Esophagus mucosa (tissue), 1 donor: ENCODE measurements at regions not wholly inside any gene's neighbourhood (a gene's known extent, or its start where the extent isn't known, plus 50 kb on each side); places are given as distances from the start of the nearest gene placed in this dataset.
A peak's percentile ranks its signal among the peaks of the same experiment; 100 is the strongest.
"Not testable (repeated sequence)": the region's sequence is repeated elsewhere in the genome, so short reads cannot be mapped to it uniquely, and the experiment has no call there.

ENCODE experiments used
- ATAC-seq: fragments of 200-7000 bp; cut with Tn5 transposase; one replicate; pipeline ENCODE4 v1.9.1; 2020
- donor health status: DM: yes; HTN: yes; CAD: no.

DNA sequence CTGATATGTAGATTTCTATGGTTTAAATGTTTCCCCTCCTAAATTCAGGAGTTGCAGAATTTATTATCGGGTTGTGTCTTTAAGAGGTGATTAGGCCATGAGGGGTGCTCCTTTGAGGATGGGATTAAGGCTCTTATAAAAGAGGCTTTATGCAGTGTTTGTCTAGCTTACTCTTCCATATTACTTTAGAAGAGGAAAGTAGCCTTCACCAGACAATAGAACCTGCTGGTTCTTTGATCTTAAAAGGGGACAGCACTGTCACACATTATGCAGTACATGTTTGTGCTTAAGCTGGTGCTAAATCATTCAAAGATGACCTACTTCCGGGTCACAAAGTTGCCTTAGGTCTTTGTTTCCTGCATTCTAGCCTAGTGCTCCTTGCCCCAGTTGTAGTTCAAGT lies 81.0 kb downstream of the CPXCR1 start:
- ATAC-seq: no peak

- ATAC-seq: no peak
Measured at GRCh38 chrX:88830111-88830510, 83.1 kb downstream of the CPXCR1 start.

DNA sequence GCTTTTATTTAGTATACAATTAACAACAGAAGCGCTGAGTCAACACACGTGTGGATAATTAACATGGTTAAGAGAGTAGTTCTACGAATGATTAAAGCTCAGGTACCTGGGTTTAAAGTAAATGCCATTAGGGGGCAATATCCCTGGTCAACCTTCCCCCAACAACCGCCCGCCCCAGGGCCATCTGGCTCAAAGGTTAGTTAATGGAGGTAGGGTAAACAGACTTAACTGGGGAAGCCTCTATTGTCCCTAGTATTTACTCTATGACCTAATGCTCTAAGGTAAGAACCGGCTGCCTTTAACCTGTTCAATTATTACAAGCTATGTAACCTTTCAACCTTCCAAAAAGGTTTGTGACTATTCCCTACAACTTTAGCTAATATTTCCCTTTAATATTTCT lies 90.7 kb downstream of the CPXCR1 start:
- not testable (repeated sequence) for ATAC-seq

DNA sequence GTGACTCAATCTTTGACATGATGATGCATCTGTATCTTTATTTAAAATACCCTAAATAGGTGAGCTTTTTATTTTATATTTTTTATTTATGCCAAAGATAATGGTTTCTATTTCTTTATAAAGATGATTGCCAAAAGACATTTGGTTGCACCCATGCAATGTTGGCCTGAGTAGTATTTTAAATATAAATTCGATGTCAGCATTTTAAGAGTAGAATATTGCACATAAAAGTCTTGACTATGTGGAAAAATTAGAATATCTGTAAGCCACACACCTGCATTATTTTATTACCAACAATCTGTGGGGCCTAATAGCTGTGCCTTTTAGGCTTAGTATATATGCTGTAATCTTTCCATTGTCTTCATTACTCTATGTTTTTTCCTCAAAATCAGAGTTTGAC lies 91.4 kb downstream of the CPXCR1 start:
- ATAC-seq: no peak

GRCh38 chrX:88843841-88844240 lies 96.8 kb downstream of the CPXCR1 start:
- not testable (repeated sequence) for ATAC-seq

- no peak for ATAC-seq
Measured at GRCh38 chrX:88853925-88854324, 106.9 kb downstream of the CPXCR1 start.

GRCh38 chrX:88863726-88864125 lies 116.7 kb downstream of the CPXCR1 start:
- no peak for ATAC-seq

DNA sequence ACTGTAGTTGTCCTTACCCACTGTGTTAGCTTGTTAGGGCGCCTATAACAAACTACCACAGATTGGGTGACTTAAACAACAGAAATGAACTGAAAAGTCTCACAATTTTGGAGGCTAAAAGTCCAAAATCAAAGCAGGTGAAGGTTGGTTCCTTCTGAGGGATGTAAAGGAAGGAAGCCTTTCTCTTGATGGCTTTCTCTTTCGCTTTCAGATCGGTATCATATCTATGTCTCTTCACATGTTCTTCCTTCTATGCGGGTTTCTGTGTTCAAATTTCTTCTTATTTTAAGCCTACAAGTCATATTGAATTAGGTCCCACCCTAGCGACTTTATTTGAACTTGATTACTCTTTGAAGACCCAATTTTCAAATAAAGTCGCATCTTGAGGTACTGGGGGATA lies 118.6 kb downstream of the CPXCR1 start:
- ATAC-seq: no peak

- no peak for ATAC-seq
Measured at GRCh38 chrX:88881536-88881935, 134.5 kb downstream of the CPXCR1 start.

DNA sequence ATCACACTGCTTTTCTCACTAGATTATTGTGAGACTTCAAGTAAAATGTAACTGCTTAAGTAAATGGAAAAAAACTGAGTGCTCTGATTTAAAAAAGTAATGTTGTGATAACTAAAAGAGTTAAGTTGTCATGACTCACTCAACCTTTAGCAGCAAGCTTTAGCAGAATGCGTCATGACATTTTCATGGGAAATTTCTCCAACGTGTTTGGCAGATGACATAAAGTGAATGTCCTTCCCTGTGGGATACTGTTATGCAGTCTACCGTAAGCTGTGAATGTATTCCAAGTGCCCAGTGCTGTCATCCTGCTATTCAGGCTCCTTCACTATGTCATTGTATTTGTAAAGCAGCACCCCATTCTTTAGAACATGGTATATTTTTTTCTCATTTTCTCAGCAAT lies 136.2 kb downstream of the CPXCR1 start:
- peak; percentile 38 for ATAC-seq

GRCh38 chrX:88886908-88887307 lies 139.9 kb downstream of the CPXCR1 start:
- peak; percentile 87 for ATAC-seq

DNA sequence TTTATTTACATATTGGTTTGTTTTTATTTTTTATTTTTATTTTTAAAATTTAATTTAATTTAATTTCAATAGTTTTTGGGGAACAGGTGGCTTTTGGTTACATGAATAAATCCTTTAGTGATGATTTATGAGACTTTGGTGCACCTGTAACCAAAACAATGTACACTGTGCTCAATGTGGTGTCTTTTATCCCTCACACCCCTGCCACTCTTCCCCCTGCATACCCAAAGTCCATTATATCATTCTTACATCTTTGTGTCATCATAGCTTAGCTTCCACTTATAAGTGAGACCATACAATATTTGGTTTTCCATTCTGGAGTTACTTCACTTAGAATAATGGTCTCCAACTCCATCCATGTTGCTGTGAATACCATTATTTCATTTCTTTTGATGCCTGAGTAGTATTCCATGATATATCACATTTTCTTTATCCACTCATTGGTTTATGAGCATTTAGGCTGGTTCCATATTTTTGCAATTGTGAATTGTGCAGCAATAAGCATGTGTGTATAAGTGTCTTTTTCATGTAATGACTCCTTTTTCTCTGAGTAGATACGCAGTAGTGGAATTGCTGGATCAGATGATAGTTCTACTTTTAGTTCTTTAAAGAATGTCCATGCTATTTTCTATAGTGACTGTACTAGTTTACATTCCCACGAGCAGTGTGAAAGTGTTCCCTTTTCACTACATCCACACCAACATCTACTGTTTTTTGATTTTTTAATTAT lies 157.1 kb downstream of the CPXCR1 start:
- no peak for ATAC-seq

GRCh38 chrX:88908056-88908455 lies 161.0 kb downstream of the CPXCR1 start:
- ATAC-seq: no peak

DNA sequence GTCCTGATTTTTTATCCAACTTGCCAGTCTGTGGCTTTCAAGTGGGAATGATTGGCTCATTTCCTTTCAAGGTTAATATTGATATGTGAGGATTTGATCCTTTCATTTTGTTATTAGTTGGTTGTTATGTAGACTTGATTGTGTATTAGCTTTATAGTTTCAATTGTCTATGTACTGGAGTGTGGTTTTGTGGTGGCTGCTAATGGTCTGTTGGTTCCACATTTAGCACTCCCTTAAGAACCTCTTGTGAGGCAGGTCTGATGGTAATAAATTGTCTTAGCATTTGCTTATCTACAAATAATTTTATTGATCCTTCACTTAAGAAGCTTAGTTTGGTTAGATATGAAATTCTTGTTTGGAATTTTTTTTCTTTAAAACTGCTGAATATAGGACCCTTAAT lies 190.6 kb downstream of the CPXCR1 start:
- ATAC-seq: no peak

- ATAC-seq: no peak
Measured at GRCh38 chrX:88940904-88941303, 193.9 kb downstream of the CPXCR1 start.

- peak; percentile 25 for ATAC-seq
Measured at GRCh38 chrX:88944661-88945060, 197.6 kb downstream of the CPXCR1 start.

DNA sequence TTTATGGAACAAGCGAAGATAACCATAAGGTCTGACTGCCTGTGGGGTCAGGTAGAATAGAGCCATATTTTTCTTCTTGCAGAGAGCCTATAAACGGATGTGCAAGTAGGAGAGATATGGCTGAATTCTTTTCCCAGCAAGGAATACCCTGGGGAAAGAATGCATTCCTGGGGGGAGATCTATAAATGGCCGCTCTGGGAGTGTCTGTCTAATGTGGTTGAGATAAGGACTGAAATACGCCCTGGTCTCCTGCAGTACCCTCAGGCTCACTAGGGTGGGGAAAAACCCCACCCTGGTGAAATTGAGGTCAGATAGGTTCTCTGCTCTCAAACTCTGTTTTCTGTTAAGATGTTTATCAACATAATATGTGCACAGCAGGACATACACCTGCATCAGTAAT lies 209.0 kb downstream of the CPXCR1 start:
- not testable (repeated sequence) for ATAC-seq

DNA sequence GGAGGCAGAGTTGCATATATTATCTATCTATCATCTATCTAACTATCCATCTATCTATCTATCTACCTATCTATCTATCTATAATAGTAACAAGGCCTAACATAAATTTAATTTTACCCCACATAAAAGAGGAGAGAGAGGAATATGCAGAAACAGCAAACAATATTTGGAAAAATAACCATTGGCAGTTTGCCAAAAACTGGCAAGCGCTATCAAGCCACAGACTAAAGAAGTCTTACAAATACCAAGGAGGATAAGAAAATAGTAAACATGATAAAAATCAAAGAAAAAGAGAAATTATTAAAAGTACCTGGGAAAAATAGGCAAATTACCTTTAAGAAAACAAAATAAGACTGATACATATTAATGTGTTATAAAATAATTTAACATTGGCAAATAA lies 230.8 kb downstream of the CPXCR1 start:
- no peak for ATAC-seq

DNA sequence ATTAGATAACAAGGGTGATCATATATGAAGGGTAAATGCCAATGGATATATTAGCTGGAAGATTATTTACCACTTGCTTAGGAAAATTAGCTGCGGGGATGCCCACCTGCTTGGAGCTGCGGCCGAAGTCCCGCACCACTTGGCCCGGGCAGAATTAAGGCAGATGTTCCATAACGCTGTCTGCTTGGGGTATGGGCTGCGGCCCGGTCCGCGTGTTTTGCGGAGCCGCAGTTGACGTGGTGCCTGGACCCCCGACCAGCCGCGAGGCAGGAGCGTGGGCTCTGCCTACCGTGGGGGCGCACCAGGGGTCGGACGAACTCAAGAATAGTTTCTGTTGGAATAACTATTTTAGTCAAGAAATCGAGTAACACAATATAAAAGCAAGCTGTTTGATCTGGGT lies 235.2 kb downstream of the CPXCR1 start:
- no peak for ATAC-seq

- ATAC-seq: no peak
Measured at GRCh38 chrX:88982933-88983332, 235.9 kb downstream of the CPXCR1 start.

- ATAC-seq: no peak
Measured at GRCh38 chrX:88988796-88989195, 241.8 kb downstream of the CPXCR1 start.

DNA sequence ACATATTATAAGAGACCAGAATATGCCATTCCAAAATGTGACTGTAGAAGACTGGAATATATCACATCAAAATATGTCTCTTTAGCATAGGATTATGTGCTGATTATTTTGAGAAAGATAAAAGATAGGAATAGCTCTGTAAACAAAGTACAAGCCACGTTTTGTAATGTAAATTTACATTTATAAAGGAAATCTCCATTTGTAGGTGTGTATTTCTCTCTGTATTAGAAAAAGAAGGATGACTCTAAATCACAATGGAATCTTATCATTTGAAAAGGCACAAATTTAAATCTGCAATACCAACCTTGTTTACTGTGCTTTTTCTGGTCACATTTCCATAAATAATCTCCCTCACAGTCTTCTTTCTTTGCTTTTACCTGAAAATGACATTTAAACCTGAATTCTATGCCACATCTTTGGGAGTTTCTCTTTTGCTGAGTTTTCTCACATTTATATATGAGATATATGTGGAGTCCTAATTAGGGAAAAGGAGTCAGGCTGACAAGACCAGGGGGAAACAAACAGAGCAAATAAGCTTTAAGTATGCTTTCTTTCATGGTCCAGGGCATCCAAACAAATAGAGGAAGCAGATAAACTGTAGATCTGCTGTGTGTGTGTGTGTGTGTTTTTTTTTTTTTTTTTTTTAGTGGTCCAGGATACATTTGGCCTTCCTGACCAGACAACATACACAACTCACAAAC lies 244.0 kb downstream of the CPXCR1 start:
- ATAC-seq: no peak

DNA sequence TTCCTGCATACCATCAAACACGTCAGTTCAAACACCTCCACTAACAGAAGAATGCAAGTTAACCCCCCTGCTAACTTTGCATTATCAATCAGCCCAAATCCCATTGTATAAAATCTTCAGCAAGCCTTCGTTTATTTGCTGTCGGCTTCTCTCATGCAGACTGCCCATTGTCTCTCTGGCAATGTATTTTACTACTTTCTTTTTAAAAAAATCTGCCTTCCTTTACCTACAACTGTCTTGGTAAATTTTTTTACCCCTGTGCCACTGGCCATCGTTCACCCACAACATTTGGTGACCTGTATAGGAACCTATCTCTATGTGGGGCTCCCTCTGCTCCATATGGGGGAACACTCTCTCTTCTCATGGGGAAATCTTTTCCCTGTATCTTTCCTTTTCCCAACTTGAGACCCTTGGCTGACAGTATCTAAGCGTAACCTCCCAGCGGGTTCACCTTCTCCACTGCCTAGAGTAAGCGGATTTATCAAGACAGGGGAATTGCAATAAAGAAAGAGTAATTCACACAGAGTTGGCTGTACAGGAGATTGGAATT lies 244.6 kb downstream of the CPXCR1 start:
- ATAC-seq: no peak

GRCh38 chrX:89021964-89022363 lies 274.9 kb downstream of the CPXCR1 start:
- no peak for ATAC-seq
